Duodenal mucosa (tissue), 2 donors: ENCODE measurements at regions not wholly inside any gene's neighbourhood (a gene's known extent, or its start where the extent isn't known, plus 50 kb on each side); places are given as distances from the start of the nearest gene placed in this dataset.

Experiments
- H3K27ac ChIP-seq: one replicate; pipeline ENCODE4 v1.7.0; 2013; ENCODE audit warnings: low read depth, low read length
- H3K27me3 ChIP-seq, 2 donors: one replicate each; pipeline ENCODE4 v1.7.0; 2013; ENCODE audit warnings: low read length in 2 of 2, control low read depth in 1 of 2; ENCODE audit not compliant: insufficient read depth in 2 of 2, control insufficient read depth in 1 of 2
- H3K36me3 ChIP-seq, 2 donors: one replicate each; pipeline ENCODE4 v1.7.0; 2013; ENCODE audit warnings: low read length in 2 of 2, control low read depth in 1 of 2; ENCODE audit not compliant: insufficient read depth in 2 of 2, control insufficient read depth in 1 of 2
- H3K4me1 ChIP-seq, 2 donors: one replicate each; pipeline ENCODE4 v1.7.0; 2013; ENCODE audit warnings: low read length in 2 of 2, control low read depth in 1 of 2; ENCODE audit not compliant: insufficient read depth in 2 of 2, control insufficient read depth in 1 of 2
- H3K4me3 ChIP-seq, 2 donors: one replicate each; pipeline ENCODE4 v1.7.0; 2013; ENCODE audit warnings: low read length in 2 of 2, low read depth in 1 of 2
- H3K9ac ChIP-seq, 2 donors: one replicate each; pipeline ENCODE4 v1.7.0; 2013; ENCODE audit warnings: low read length in 2 of 2, low read depth in 1 of 2
- H3K9me3 ChIP-seq, 2 donors: one replicate each; pipeline ENCODE4 v1.7.0; 2013; ENCODE audit warnings: low read length in 2 of 2, control low read depth in 1 of 2; ENCODE audit not compliant: control insufficient read depth in 1 of 2

DNA sequence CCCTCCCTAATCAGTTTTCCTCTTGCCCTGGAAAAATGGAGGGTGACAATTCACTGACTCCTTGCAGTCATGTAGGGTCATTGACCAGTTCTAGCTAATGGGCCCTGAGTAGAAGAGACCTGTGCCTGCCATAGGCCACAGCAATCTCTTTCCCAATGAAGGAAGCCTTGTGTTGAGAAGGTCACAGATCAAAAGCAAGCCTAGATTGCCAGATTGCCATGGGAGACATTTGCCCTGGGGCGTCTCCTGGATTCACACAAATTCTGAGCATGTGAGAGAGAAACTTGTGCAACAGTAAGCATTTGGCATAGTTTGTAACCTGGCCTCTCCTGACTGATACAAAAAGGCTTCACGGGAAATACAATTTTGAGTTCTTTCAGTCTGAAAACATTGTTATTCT is 148.0 kb downstream of the NUDT12 start:
- H3K27me3 ChIP-seq, result no peaks in the 10 kb centered on the region
- no peak overlapping the region for H3K4me3 ChIP-seq
- no peaks in the 10 kb centered on the region for H3K36me3 ChIP-seq
- H3K27ac ChIP-seq, result no peak overlapping the region
- H3K9me3 ChIP-seq, result no peaks in the 10 kb centered on the region
- no peak overlapping the region for H3K9ac ChIP-seq
- no peaks in the 10 kb centered on the region for H3K4me1 ChIP-seq

DNA sequence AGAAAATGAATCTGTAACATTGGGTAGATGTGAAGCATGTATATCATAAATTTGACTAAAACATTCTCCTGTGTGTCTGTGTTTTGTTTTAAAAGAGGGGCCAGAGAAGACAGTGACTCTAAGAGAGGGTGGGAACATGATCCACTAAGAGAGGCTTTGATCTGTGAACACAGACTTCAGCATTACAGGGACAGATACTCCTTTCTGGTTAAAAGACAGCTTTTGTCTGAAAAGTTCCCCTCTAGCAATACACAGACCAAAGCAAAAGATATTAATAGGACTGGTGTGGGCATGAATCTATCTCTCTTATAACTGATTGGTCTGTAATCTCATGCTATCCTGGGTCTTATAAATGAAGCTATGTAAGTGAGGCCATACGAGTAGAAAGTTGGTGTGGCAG is 150.9 kb downstream of the NUDT12 start:
- H3K4me3 ChIP-seq, result no peak overlapping the region
- no peaks in the 10 kb centered on the region for H3K4me1 ChIP-seq
- H3K9ac ChIP-seq, result no peak overlapping the region
- no peaks in the 10 kb centered on the region for H3K9me3 ChIP-seq
- H3K27ac ChIP-seq, result no peak overlapping the region
- H3K27me3 ChIP-seq, result no peaks in the 10 kb centered on the region
- H3K36me3 ChIP-seq, result no peaks in the 10 kb centered on the region

DNA sequence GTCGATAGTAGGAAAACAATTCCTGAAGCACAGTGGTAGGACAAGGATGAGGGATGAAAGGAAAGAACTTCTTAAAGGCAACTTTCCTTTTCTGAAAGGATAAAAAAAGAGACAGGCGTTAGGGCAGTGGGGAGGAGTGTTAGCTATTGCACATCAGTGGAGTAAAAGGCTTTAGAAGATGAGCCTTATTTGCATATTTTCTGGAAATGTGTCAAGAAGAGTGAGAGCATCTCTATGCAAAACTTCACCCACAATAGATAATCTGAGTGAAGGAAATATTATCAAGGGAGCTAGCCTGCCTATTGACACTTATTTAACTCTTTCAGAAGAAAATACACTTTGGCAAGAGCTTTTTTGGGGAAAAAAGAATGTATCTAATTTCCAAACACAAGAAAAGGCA is 151.6 kb downstream of the MACIR start:
- Histone ChIP-seq H3K9ac (no peak overlapping the region), H3K36me3 (no peaks in the 10 kb centered on the region), H3K27me3 (no peaks in the 10 kb centered on the region), H3K9me3 (no peaks in the 10 kb centered on the region), H3K4me1 (no peaks in the 10 kb centered on the region), H3K27ac (no peak overlapping the region), H3K4me3 (no peak overlapping the region)

DNA sequence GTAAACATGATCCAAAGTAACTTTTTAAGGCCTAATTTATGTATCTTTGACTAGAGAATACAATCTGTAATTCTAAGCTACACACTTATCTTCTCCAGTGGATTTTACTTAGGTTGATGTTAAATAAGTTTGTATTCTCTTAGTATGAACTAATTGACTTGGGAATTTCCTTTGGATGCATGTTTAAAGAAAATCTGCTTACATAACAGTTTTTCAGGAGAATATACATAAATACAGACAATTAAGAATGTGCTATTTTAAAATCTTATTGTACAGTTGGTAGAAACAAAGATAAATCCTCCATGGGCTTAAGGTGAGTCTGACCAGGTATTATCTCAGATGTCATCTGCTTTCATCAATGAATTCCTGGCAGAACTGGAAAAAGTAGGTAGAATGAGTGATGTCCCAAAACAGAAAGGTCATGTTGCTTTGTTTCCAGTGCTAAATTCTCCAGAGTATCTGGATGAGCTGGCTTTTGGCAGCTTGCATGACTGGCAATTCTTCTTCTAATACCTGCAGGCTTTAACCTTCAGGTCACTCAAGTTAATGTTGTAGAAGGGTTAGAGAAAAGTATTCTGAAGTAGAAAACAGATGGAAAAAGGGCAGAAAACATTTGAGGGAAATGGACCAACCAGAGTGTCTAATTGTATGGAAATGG is 150.6 kb downstream of the MACIR start:
- no peaks in the 10 kb centered on the region for H3K9me3 ChIP-seq
- H3K4me3 ChIP-seq, result no peak overlapping the region
- no peaks in the 10 kb centered on the region for H3K4me1 ChIP-seq
- no peaks in the 10 kb centered on the region for H3K36me3 ChIP-seq
- no peaks in the 10 kb centered on the region for H3K27me3 ChIP-seq
- H3K27ac ChIP-seq, result no peak overlapping the region
- H3K9ac ChIP-seq, result no peak overlapping the region

DNA sequence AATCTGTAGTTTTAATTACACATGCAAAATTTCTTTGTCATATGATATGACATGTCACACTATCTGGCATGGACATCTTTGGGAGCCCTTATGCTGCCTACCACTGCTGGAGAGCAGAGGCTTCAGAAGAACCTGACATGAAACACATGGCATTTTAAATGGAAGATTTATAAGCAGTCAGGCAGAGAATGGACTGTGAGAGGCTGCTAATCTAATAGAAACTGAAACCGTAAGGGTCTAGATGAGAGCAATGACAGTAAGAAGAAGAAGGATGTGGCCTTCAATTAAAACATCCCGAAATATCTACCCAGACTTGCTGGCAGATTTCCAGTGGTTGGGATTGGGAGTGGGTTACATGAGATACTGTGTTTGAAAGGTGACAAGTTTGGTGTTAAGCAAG is 149.8 kb downstream of the MACIR start:
- Histone ChIP-seq H3K9me3 (no peaks in the 10 kb centered on the region), H3K27ac (no peak overlapping the region), H3K4me3 (no peak overlapping the region), H3K9ac (no peak overlapping the region), H3K4me1 (no peaks in the 10 kb centered on the region), H3K36me3 (no peaks in the 10 kb centered on the region), H3K27me3 (no peaks in the 10 kb centered on the region)

DNA sequence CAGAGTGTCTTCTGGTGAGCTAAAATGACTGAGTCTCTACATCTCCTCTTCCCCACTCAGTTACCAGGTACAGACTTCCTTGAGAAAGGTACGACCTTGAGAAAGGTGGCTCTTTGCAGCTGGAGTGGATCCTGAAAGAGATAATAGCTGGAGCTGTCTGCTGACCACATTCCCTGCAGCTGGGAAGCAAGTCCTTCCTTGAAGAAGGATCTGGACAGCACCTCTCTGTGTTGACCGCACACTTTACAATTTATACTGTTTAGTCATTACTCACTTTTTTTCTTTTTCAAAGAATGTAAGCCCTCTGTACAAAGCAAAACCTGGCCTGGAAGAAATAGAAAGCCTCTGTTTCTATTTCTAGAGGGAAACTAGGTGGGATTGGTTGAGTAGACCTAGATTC is 148.8 kb downstream of the MACIR start:
- Histone ChIP-seq H3K4me1 (no peaks in the 10 kb centered on the region), H3K9ac (no peak overlapping the region), H3K36me3 (no peaks in the 10 kb centered on the region), H3K27ac (no peak overlapping the region), H3K9me3 (no peaks in the 10 kb centered on the region), H3K27me3 (no peaks in the 10 kb centered on the region), H3K4me3 (no peak overlapping the region)

DNA sequence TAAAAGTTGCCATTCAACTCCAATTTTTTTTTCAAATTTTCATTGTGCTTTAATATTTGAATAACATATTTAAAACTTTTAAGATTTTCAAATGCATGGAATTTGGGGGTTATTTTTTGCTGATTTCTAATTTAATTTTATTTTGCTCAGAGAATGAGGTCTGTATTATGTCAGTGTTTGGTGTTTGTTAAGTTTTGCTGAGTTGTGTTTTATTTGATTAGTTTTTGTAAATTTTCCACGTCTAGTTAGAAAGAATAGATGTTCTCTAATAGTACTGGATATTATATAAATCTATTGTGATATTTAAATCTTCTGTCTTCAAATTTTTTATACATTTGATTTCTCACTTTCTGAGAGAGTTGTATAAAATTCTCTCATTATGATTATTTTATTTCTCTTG is 145.9 kb downstream of the MACIR start:
- Histone ChIP-seq H3K27ac (no peak overlapping the region), H3K27me3 (no peaks in the 10 kb centered on the region), H3K4me1 (no peaks in the 10 kb centered on the region), H3K9me3 (no peaks in the 10 kb centered on the region), H3K9ac (no peak overlapping the region), H3K36me3 (no peaks in the 10 kb centered on the region), H3K4me3 (no peak overlapping the region)

DNA sequence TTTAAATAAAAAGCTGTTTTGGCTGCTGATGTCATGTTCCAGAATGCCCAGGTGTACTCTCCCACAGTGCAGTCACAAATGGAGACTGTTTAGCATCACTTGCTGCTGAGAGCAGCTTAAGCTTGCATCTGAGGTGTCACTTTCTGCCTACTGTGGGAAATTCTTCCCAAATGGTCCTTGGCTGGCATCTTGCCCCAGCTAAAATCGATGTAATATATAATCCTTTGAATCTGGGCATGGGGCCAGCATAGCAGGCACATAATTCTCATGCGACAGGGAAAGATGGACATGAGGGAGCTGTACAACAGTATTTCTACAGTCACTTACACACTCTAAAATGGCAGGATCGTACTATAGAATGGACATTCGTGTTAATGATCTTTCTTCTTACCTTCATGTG is 144.3 kb downstream of the MACIR start:
- no peak overlapping the region for H3K27ac ChIP-seq
- H3K36me3 ChIP-seq, result no peaks in the 10 kb centered on the region
- no peak overlapping the region for H3K4me3 ChIP-seq
- no peaks in the 10 kb centered on the region for H3K27me3 ChIP-seq
- H3K4me1 ChIP-seq, result no peaks in the 10 kb centered on the region
- no peaks in the 10 kb centered on the region for H3K9me3 ChIP-seq
- H3K9ac ChIP-seq, result no peak overlapping the region

DNA sequence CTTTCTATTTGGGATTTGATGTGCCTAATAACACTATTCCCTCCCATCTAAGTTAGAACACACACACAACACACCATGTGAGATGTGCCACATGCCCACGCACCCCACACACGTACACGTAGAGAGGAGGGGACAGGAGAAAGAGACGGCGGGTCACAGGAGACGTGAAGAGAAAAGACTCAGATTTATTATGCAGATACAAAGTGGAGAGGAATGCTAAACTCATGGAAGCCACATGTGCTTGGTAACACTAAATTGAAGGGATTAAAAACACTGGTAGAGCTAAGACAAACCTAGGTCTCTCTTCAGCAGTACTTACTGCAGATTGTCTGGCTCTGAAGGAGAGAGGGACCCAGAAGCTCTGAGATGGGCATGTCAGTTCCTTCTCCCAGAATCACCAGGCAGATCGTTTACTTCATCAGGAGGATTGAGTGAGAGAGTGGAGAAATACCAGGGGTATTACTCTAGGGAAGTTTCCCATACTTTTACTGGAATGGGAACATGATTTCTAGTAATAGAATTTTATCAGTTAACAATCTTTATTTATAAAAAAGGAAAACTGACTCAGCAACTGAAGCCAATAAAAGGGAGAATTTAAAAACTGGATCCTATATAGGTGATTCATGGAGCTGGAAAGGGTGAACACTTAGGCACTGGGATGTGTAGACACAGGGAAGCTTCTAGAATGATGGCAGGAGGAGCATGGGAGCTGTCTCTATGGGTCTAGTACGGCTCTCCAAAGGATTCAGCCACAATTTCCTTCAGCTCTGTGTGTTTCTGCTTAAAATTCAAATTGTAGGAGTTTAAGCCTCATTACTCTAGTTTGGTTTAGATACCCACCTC is 139.4 kb downstream of the MACIR start:
- H3K9me3 ChIP-seq, result no peaks in the 10 kb centered on the region
- H3K4me3 ChIP-seq, result no peak overlapping the region

DNA sequence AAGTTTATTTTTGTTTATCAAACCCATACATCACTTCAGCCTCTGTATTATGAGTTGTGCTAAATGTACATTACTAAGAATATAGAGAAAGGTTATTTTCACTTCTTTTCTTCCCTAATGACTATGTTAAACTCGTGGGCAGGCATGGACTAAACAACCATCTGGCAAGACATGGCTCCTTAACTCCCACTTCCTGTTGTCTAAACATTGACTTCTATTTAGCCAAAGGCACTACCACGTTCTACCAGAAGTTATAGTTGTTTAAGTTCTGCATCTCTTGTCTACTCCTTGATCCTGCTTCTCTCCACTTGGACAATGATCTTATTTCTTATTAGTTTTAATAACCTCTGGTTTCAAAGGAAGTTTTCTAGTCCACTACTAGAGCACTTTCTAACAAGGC is 136.1 kb downstream of the MACIR start:
- no peaks in the 10 kb centered on the region for H3K9me3 ChIP-seq
- H3K9ac ChIP-seq, result no peak overlapping the region
- no peaks in the 10 kb centered on the region for H3K4me1 ChIP-seq
- no peak overlapping the region for H3K27ac ChIP-seq
- no peak overlapping the region for H3K4me3 ChIP-seq
- H3K27me3 ChIP-seq, result no peaks in the 10 kb centered on the region
- H3K36me3 ChIP-seq, result no peaks in the 10 kb centered on the region

More for the DNA sequence above, 139.4 kb downstream of the MACIR start:
- Histone ChIP-seq H3K27ac (no peak overlapping the region), H3K4me1 (no peaks in the 10 kb centered on the region), H3K27me3 (no peaks in the 10 kb centered on the region), H3K36me3 (no peaks in the 10 kb centered on the region), H3K9ac (no peak overlapping the region)
